ENCODE measurements at regions not wholly inside any gene's neighbourhood (a gene's known extent, or its start where the extent isn't known, plus 50 kb on each side); places are given as distances from the start of the nearest gene placed in this dataset.

DNA sequence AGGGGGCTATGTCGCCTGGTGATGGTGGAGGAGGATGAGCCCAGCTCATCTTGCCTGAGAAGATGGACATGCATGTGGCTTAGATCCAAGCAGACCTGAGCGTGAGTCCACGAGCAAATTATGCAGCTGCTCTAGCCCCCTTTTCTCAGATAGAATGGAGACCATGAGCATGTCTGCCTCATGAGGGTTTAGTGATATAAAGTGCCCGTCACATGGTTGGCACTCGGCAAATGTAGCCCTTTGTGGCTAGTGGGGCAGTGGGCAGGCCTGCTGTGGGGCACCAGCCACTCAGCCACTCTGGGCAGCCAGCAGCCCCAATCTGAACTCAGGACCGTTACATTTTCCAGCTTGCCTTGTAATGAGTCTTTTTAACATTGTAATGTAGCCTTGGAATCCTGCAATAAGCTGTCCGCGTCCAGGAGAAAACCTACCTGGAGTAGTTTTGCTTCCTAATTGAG is 92.1 kb upstream of the HS6ST1 start:
- no peak for TF ChIP-seq CTCF (conservative IDR thresholded peaks at IDR 0.05)
- no peak overlapping the region for H3K27ac ChIP-seq

DNA sequence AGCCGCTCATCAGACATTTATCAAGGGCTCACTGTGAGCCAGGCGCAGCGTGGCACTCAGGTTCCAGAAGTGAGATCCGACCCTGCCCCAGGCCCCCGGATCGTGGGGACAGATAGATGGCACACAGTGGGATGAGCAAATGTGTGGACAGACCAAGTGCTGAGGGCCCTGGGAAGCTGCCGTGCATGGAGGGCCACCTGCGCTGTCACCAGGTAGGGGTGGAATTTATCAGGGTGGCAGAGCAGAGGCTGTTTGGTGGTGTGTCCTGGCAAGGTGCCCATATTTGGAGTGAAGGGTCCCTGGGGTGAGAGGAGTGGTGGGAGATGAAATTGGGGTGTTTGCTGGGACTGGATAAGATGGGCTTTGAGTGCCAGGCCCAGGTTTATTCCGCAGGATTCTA is 92.8 kb upstream of the HS6ST1 start:
- TF ChIP-seq CTCF (conservative IDR thresholded peaks at IDR 0.05): no peak
- H3K27ac ChIP-seq: no peak overlapping the region

- no peak for TF ChIP-seq CTCF (conservative IDR thresholded peaks at IDR 0.05)
- H3K27ac ChIP-seq: no peak overlapping the region
Observed at GRCh38 chr2:128412181-128412871, 93.7 kb upstream of the HS6ST1 start.

DNA sequence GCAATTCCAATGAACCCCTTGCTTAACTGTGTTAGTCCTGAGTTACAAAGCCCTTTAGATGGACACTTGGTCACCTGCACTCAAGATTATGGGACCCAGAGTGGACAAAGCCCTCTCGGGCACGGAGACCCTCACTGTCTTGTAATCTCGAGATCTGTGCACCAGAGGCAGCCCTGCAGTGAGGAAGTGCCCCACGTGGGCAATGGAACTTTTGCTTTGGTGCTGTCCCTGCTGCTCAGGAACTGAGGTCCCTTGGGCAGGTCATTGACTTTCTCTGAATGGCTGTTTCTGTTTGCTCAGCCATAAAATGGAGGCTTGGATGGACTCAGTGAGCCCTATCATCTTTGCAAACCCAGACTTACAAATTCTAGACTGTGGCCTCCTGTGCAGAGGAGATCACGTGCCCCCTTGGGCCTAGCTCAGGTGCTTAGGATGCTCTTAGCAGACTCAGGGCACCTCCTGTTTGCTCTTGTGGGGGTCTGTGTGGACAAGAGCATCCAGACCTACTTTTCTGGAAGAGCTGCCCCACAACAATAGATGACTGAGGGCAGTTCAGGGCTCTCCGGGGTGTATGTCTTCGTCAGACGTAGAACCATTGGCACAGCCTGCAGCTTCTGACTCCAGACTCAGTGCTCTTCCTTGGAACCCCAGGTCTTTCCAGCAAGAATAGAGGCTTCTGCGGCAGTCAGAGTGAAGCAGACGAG is 94.5 kb upstream of the HS6ST1 start:
- TF ChIP-seq CTCF (conservative IDR thresholded peaks at IDR 0.05): no peak
- H3K27ac ChIP-seq: peak overlapping the region; percentile 32; the same call in 1 of the 2 replicates

DNA sequence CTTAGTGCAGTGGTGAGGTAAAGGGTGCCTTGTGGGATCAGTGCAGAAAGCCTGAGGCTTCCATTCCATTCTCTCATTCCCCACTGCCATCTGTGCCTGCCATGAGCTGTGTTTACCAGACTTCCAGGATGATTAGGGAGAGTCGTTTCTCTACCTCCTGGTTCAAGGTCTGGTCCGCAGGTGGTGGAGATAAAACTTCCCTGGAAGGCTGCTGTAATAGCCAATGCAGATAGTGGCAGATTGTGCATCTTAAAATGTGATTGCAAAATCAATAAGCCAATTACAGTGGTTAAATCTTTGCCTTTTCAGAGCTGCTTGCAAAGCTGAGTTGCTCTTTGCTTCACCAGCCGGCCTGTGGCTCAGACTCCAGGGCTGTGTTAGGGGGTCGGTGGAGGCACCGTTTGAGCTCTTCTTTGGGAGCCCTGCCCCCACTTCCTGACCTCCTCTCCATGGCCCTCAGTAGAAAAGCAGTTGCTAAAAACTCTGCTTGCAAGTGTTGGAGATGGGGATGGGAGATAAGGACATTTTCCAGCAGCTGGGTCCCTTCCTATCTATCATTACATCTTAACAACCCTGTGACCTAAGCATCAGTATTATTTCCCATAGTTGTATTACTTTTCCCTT is 95.2 kb upstream of the HS6ST1 start:
- peak overlapping the region; percentile 32; the same call in 1 of the 2 replicates for H3K27ac ChIP-seq
- TF ChIP-seq CTCF (conservative IDR thresholded peaks at IDR 0.05): no peak

GRCh38 chr2:128414351-128414750 is 95.7 kb upstream of the HS6ST1 start:
- no peak for TF ChIP-seq CTCF (conservative IDR thresholded peaks at IDR 0.05)

More at GRCh38 chr2:128414351-128414750, 95.7 kb upstream of the HS6ST1 start:
- H3K27ac ChIP-seq: peak overlapping the region; percentile 32; the same call in 1 of the 2 replicates

Data from VCaP (cell line).